Esophagus (tissue), 2 donors: ENCODE measurements at regions not wholly inside any gene's neighbourhood (a gene's known extent, or its start where the extent isn't known, plus 50 kb on each side); places are given as distances from the start of the nearest gene placed in this dataset.

Experiments used
- H3K27ac ChIP-seq, 2 donors: one replicate each; pipeline ENCODE4 v1.5.1; 2013; ENCODE audit warnings: low read depth in 2 of 2, mild to moderate bottlenecking in 2 of 2, inconsistent platforms in 1 of 2, low read length in 1 of 2, moderate library complexity in 1 of 2
- H3K27me3 ChIP-seq, 2 donors: one replicate each; pipeline ENCODE4 v1.6.1; 2013; ENCODE audit warnings: low read length in 2 of 2, control low read depth in 1 of 2, mild to moderate bottlenecking in 1 of 2; ENCODE audit not compliant: insufficient read depth in 2 of 2, control insufficient read depth in 1 of 2
- H3K36me3 ChIP-seq, 2 donors: one replicate each; pipeline ENCODE4 v1.6.1; 2013; ENCODE audit warnings: low read length in 1 of 2; ENCODE audit not compliant: control insufficient read depth in 2 of 2, insufficient read depth in 2 of 2
- H3K4me1 ChIP-seq, 2 donors: one replicate each; pipeline ENCODE4 v1.6.1; 2013; ENCODE audit warnings: low read length in 1 of 2; ENCODE audit not compliant: control insufficient read depth in 2 of 2, insufficient read depth in 2 of 2
- H3K4me3 ChIP-seq, 2 donors: one replicate each; pipeline ENCODE4 v1.5.1; 2013; ENCODE audit warnings: low read length in 2 of 2, mild to moderate bottlenecking in 2 of 2, low read depth in 1 of 2, moderate library complexity in 1 of 2
- H3K9me3 ChIP-seq, 2 donors: one replicate each; pipeline ENCODE4 v1.6.1; 2013; ENCODE audit warnings: mild to moderate bottlenecking in 2 of 2, low read depth in 1 of 2, low read length in 1 of 2, moderate library complexity in 1 of 2; ENCODE audit not compliant: control insufficient read depth in 2 of 2, insufficient read depth in 1 of 2
- WGBS, 2 donors: extraction: QIAGEN DNeasy Blood & Tissue Kit; methylation state at CpG; one replicate each; pipeline ENCODE4 v1.1.7; 2013; 5-methylcytosine and 5-hydroxymethylcytosine counted together
- donor health status: healthy with polysubstance abuse.
- donor health status: Bipolar disorder and iron deficiency.

DNA sequence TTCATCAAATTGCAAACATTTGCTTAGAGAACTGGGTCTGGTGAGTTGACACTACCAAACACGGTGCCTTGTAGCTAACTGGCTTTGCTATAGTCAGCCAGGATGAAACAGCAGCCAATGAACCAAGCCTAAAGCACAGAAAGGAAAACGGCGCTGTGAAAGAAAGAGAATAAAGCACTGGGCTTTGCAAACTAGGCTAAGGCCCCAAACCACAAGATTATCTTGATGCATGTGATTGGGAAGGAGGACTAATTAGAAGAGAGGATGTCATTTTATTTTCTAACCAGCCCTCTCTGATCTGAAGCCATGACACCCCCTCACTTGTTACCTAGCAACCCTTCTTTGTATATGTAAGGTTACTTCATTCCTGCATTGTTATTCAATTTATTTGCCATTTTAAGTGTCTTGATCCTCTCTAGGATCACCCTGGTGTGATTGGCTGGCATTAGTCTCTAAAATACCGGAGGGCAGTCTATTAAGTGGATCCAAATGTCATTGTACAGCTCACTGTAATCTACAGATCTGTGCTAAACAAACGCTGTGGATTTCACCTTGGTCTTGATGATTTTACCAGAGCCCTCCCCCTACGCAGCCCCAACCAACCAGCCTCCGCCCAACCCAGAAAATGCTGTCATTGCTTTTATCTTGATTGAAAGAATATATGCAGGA lies 395.4 kb upstream of the ACVR2A start:
- Histone ChIP-seq H3K9me3 (no peaks in the 10 kb centered on the region), H3K4me1 (no peaks in the 10 kb centered on the region), H3K36me3 (no peaks in the 10 kb centered on the region), H3K4me3 (no peak overlapping the region), H3K27me3 (no peaks in the 10 kb centered on the region), H3K27ac (no peak overlapping the region)
- WGBS, 2 donors, result 34 to 41% methylated on average over 7 of the region's 7 CpGs

- Histone ChIP-seq H3K4me1 (no peaks in the 10 kb centered on the region), H3K27ac (no peak overlapping the region), H3K4me3 (no peak overlapping the region), H3K9me3 (no peaks in the 10 kb centered on the region), H3K27me3 (no peaks in the 10 kb centered on the region), H3K36me3 (no peaks in the 10 kb centered on the region)
- 83 to 88% methylated on average over 3 of the region's 3 CpGs for WGBS, 2 donors
These were observed 402.0 kb upstream of the ACVR2A start for GRCh38 chr2:147442816-147443215.

DNA sequence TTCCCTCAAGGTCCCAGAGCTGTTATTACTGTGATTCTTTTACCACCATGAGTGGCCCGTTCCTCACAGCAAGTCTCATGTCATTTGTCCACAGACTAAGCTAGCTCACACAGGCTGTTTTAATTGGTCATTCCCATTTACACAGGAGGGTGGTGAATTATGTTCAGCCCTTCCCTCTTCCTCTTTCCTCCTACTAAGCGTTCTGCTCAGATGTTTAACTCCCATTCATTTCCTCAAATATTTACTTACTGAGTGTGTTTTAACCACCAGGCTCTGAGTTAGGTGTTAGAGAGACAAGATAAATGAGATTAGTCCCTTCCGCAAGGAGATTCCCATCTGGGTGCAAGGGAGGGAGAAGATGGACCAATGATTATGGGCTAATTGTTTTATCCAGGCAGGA lies 403.6 kb upstream of the ACVR2A start:
- Histone ChIP-seq H3K36me3 (no peaks in the 10 kb centered on the region), H3K27ac (no peak overlapping the region), H3K4me3 (no peak overlapping the region), H3K27me3 (no peaks in the 10 kb centered on the region), H3K4me1 (no peaks in the 10 kb centered on the region), H3K9me3 (no peaks in the 10 kb centered on the region)
- WGBS, 2 donors, result 79 to 86% methylated on average over 3 of the region's 3 CpGs

- WGBS, 2 donors, result 93 to 97% methylated on average over 1 of the region's 1 CpG
- no peaks in the 10 kb centered on the region for H3K4me1 ChIP-seq
- H3K4me3 ChIP-seq, result no peak overlapping the region
- H3K9me3 ChIP-seq, result no peaks in the 10 kb centered on the region
- H3K27me3 ChIP-seq, result no peaks in the 10 kb centered on the region
- no peak overlapping the region for H3K27ac ChIP-seq
- no peaks in the 10 kb centered on the region for H3K36me3 ChIP-seq
These were observed 404.1 kb upstream of the ACVR2A start for GRCh38 chr2:147440734-147441133.

- no peak overlapping the region for H3K27ac ChIP-seq
- no peaks in the 10 kb centered on the region for H3K4me1 ChIP-seq
- H3K4me3 ChIP-seq, result no peak overlapping the region
- H3K9me3 ChIP-seq, result no peaks in the 10 kb centered on the region
- no peaks in the 10 kb centered on the region for H3K36me3 ChIP-seq
- H3K27me3 ChIP-seq, result no peaks in the 10 kb centered on the region
These were observed 404.8 kb upstream of the ACVR2A start for GRCh38 chr2:147439986-147440385.

DNA sequence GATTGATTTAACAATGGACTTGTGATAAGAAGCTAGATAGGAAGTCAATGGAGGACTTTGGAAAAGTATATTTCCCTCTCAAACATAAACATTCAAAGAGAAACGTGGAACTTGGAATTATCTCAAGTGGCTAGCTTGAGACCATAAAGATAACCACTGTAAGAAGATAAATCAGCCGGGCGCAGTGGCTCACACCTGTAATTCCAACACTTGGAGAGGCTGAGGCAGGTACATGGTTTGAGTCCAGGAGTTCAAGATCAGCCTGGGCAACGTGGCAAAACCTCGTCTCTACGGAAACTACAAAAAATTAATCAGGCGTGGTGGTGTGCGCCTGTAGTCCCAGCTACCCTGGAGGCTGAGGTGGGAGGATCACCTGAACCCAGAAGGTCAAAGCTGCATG lies 405.9 kb upstream of the ACVR2A start:
- Histone ChIP-seq H3K36me3 (no peaks in the 10 kb centered on the region), H3K4me1 (no peaks in the 10 kb centered on the region), H3K27ac (no peak overlapping the region), H3K9me3 (no peaks in the 10 kb centered on the region), H3K27me3 (no peaks in the 10 kb centered on the region), H3K4me3 (no peak overlapping the region)
- WGBS, 2 donors, result 76 to 90% methylated on average over 8 of the region's 8 CpGs

DNA sequence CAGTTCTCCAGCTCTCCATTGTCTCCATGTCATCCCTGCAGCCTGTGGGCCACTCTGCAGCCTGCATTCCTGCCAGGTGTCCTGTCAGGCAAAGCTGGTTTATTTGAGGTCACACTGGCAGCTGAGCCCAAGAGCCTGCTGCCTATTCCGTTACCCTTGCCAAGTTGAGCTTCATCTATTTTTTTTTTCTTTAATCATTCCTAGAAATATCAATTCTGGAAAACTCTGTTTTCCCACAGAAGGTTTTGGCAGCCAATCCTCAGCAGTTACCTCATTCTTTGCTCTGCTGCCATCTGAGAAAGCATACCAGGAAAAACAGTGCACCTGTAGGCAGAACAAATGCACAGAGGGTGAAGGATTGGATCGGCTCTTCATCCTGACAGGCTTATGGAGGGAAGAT lies 411.0 kb upstream of the ACVR2A start:
- H3K36me3 ChIP-seq, result no peaks in the 10 kb centered on the region
- no peaks in the 10 kb centered on the region for H3K9me3 ChIP-seq
- H3K27me3 ChIP-seq, result no peaks in the 10 kb centered on the region
- WGBS, 2 donors, result 45 to 49% methylated on average over 2 of the region's 2 CpGs
- H3K4me3 ChIP-seq, result no peak overlapping the region
- H3K4me1 ChIP-seq, result no peaks in the 10 kb centered on the region
- H3K27ac ChIP-seq, result no peak overlapping the region

- Histone ChIP-seq H3K4me1 (no peaks in the 10 kb centered on the region), H3K27ac (no peak overlapping the region)
- 66 to 94% methylated on average over 3 of the region's 3 CpGs for WGBS, 2 donors
These were observed 414.4 kb upstream of the ACVR2A start for GRCh38 chr2:147430408-147430807.

GRCh38 chr2:147428120-147428747 lies 416.6 kb upstream of the ACVR2A start:
- H3K4me3 ChIP-seq, result no peak overlapping the region
- H3K4me1 ChIP-seq, result no peaks in the 10 kb centered on the region
- no peaks in the 10 kb centered on the region for H3K36me3 ChIP-seq
- H3K27ac ChIP-seq, result no peak overlapping the region
- H3K27me3 ChIP-seq, result no peaks in the 10 kb centered on the region
- WGBS, 2 donors, result 72 to 83% methylated on average over 2 of the region's 2 CpGs
- no peaks in the 10 kb centered on the region for H3K9me3 ChIP-seq

More at GRCh38 chr2:147430408-147430807, 414.4 kb upstream of the ACVR2A start:
- Histone ChIP-seq H3K27me3 (no peaks in the 10 kb centered on the region), H3K4me3 (no peak overlapping the region), H3K9me3 (no peaks in the 10 kb centered on the region), H3K36me3 (no peaks in the 10 kb centered on the region)

- Histone ChIP-seq H3K4me3 (no peak overlapping the region), H3K27me3 (no peaks in the 10 kb centered on the region), H3K27ac (no peak overlapping the region), H3K4me1 (no peaks in the 10 kb centered on the region), H3K36me3 (no peaks in the 10 kb centered on the region), H3K9me3 (no peaks in the 10 kb centered on the region)
- 70 to 82% methylated on average over 3 of the region's 3 CpGs for WGBS, 2 donors
These were observed 419.3 kb upstream of the ACVR2A start for GRCh38 chr2:147425437-147426029.
